ENCODE measurements at regions not wholly inside any gene's neighbourhood (a gene's known extent, or its start where the extent isn't known, plus 50 kb on each side); places are given as distances from the start of the nearest gene placed in this dataset.

DNA sequence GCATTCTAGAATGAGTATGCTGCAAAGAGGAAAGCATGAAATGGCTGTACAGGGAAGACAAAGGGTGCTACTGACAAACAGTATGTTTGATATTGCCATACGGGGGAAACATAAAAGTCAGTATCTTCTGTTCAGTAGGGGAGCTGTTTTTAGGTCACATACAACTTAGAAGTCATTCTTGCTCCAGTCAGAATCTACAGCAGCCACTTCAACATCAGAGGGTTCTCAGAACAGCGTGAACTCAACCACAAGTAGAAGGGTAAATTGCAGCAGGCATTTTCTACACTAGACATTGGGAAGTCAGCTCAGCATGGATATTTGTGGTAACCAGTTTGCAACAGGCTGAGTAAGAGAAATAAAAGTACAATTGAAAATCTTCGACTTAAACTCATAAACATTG is 1241.8 kb upstream of the GOT2 start:
- Histone ChIP-seq H3K27ac (no peak overlapping the region), H2AFZ (no peak overlapping the region), H3K4me3 (no peak overlapping the region), H3K9me3 (ENCODE audit: low read depth) (no peaks in the 10 kb centered on the region), H3K4me1 (ENCODE audit: insufficient read depth) (no peaks in the 10 kb centered on the region), H3K79me2 (no peaks in the 10 kb centered on the region), H3K27me3 (no peaks in the 10 kb centered on the region), H3K4me2 (no peak overlapping the region), H3K36me3 (replicated peaks; ENCODE audit: insufficient read depth, low read depth) (no peaks in the 10 kb centered on the region), H3K9me2 (replicated peaks; ENCODE audit: insufficient read depth) (no peaks in the 10 kb centered on the region), H4K20me1 (ENCODE audit: insufficient read depth, poor library complexity, severe bottlenecking) (no peaks in the 10 kb centered on the region)
- 81% methylated on average over 3 of the region's 3 CpGs for WGBS (ENCODE audit: low lambda C conversion rate, missing lambda C conversion rate)
- DNase-seq (ENCODE audit: low spot score), result no peak
- TF ChIP-seq, protein P1, sequence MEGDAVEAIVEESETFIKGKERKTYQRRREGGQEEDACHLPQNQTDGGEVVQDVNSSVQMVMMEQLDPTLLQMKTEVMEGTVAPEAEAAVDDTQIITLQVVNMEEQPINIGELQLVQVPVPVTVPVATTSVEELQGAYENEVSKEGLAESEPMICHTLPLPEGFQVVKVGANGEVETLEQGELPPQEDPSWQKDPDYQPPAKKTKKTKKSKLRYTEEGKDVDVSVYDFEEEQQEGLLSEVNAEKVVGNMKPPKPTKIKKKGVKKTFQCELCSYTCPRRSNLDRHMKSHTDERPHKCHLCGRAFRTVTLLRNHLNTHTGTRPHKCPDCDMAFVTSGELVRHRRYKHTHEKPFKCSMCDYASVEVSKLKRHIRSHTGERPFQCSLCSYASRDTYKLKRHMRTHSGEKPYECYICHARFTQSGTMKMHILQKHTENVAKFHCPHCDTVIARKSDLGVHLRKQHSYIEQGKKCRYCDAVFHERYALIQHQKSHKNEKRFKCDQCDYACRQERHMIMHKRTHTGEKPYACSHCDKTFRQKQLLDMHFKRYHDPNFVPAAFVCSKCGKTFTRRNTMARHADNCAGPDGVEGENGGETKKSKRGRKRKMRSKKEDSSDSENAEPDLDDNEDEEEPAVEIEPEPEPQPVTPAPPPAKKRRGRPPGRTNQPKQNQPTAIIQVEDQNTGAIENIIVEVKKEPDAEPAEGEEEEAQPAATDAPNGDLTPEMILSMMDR (IDR thresholded peaks at IDR 0.05; ENCODE audit: poor library complexity), result no peak
- TF ChIP-seq EZH2 (IDR thresholded peaks at IDR 0.05; ENCODE audit: borderline replicate concordance) (no peak), EZH2phosphoT487 (IDR thresholded peaks at IDR 0.05; ENCODE audit: low read depth, severe bottlenecking, unreplicated experiment) (no peak)

DNA sequence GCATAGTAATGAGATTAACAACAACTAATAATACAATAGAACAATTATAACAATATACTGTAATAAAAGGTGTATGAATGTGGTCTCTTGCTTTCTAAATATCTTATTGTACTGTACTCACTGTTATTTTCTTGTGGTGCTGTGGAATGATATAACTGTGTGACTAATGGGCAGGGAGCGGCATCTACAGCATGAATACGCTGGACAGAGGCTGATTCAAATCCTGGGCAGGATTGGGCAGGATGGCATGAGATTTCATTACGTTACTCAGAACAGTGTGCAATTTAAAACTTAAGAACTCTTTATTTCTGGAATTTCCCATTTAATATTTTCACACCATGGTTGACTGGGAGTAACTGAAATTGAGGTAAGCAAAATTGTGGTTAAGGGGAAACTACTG is 1239.8 kb upstream of the GOT2 start:
- Histone ChIP-seq H3K4me2 (no peak overlapping the region), H3K27me3 (no peaks in the 10 kb centered on the region), H3K36me3 (replicated peaks; ENCODE audit: insufficient read depth, low read depth) (no peaks in the 10 kb centered on the region), H3K4me1 (ENCODE audit: insufficient read depth) (no peaks in the 10 kb centered on the region), H3K9me3 (ENCODE audit: low read depth) (no peaks in the 10 kb centered on the region), H3K79me2 (no peaks in the 10 kb centered on the region), H2AFZ (no peak overlapping the region), H3K9me2 (replicated peaks; ENCODE audit: insufficient read depth) (no peaks in the 10 kb centered on the region), H3K4me3 (no peak overlapping the region), H4K20me1 (ENCODE audit: insufficient read depth, poor library complexity, severe bottlenecking) (no peaks in the 10 kb centered on the region), H3K27ac (no peak overlapping the region)
- no peak for DNase-seq (ENCODE audit: low spot score)
- WGBS (ENCODE audit: low lambda C conversion rate, missing lambda C conversion rate), result 95% methylated on average over 3 of the region's 3 CpGs
- no peak for TF ChIP-seq EZH2 (IDR thresholded peaks at IDR 0.05; ENCODE audit: borderline replicate concordance)
- no peak for TF ChIP-seq EZH2phosphoT487 (IDR thresholded peaks at IDR 0.05; ENCODE audit: low read depth, severe bottlenecking, unreplicated experiment)
- TF ChIP-seq, protein P1 (IDR thresholded peaks at IDR 0.05; ENCODE audit: poor library complexity), result no peak

DNA sequence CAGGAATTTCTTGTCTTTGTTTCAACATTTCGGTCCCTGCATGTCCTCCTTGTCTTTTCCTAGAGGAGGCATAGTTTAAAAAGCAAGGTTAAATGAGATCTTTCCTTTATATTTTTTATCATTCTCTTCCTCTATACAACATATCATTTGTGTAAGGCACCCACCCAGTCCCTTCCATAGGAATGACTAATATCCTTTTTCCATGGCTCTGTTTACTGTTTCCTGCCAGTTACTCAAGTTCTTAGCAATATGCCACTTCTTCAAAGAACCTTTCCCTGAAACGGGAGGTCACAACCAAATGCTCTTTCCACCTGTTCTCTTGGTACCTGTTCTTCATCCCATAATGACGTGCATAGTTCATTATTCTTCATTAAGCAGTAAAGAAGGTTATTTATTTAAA is 1237.1 kb upstream of the GOT2 start:
- no peak overlapping the region for H3K4me2 ChIP-seq
- H3K4me3 ChIP-seq, result no peak overlapping the region
- no peaks in the 10 kb centered on the region for H4K20me1 ChIP-seq (ENCODE audit: insufficient read depth, poor library complexity, severe bottlenecking)
- 69% methylated on average over 3 of the region's 3 CpGs for WGBS (ENCODE audit: low lambda C conversion rate, missing lambda C conversion rate)
- H3K27me3 ChIP-seq, result no peaks in the 10 kb centered on the region
- no peaks in the 10 kb centered on the region for H3K36me3 ChIP-seq (replicated peaks; ENCODE audit: insufficient read depth, low read depth)
- TF ChIP-seq EZH2 (IDR thresholded peaks at IDR 0.05; ENCODE audit: borderline replicate concordance) (no peak), EZH2phosphoT487 (IDR thresholded peaks at IDR 0.05; ENCODE audit: low read depth, severe bottlenecking, unreplicated experiment) (no peak)
- TF ChIP-seq, protein P1 (IDR thresholded peaks at IDR 0.05; ENCODE audit: poor library complexity), result no peak
- no peaks in the 10 kb centered on the region for H3K9me2 ChIP-seq (replicated peaks; ENCODE audit: insufficient read depth)
- DNase-seq (ENCODE audit: low spot score), result no peak
- no peaks in the 10 kb centered on the region for H3K79me2 ChIP-seq
- no peak overlapping the region for H3K27ac ChIP-seq
- H3K9me3 ChIP-seq (ENCODE audit: low read depth), result no peaks in the 10 kb centered on the region
- no peak overlapping the region for H2AFZ ChIP-seq
- H3K4me1 ChIP-seq (ENCODE audit: insufficient read depth), result no peaks in the 10 kb centered on the region

Data from hepatocyte (in vitro differentiated cells).